GM21825 (cell line): ENCODE measurements at regions not wholly inside any gene's neighbourhood (a gene's known extent, or its start where the extent isn't known, plus 50 kb on each side); places are given as distances from the start of the nearest gene placed in this dataset.
"Not testable (repeated sequence)": the region's sequence is repeated elsewhere in the genome, so short reads cannot be mapped to it uniquely, and the experiment has no call there.

Experiments used
- ATAC-seq: cut with Tn5 transposase; IDR thresholded peaks from one replicate; pipeline ENCODE4 v1.9.1; 2021; ENCODE audit warnings: mild to moderate bottlenecking, moderate library complexity; ENCODE audit not compliant: unreplicated experiment

GRCh38 chr14:22358726-22359125, 230.3 kb downstream of the DAD1 start:
- ATAC-seq, result no peak

- ATAC-seq, result not testable (repeated sequence)
These were observed 239.7 kb downstream of the DAD1 start for GRCh38 chr14:22349281-22349680.

GRCh38 chr14:22344673-22345072, 244.4 kb downstream of the DAD1 start:
- no peak for ATAC-seq

GRCh38 chr14:22344209-22344608, 244.8 kb downstream of the DAD1 start:
- ATAC-seq, result not testable (repeated sequence)

GRCh38 chr14:22341049-22341448, 248.0 kb downstream of the DAD1 start:
- ATAC-seq, result no peak

GRCh38 chr14:22338917-22339715, 249.9 kb downstream of the DAD1 start:
- no peak for ATAC-seq

GRCh38 chr14:22338381-22338780, 250.6 kb downstream of the DAD1 start:
- ATAC-seq, result no peak

- no peak for ATAC-seq
These were observed 251.1 kb downstream of the DAD1 start for GRCh38 chr14:22337938-22338337.

GRCh38 chr14:22337521-22337920, 251.5 kb downstream of the DAD1 start:
- no peak for ATAC-seq

GRCh38 chr14:22336031-22336430, 253.0 kb downstream of the DAD1 start:
- ATAC-seq, result no peak

GRCh38 chr14:22334627-22335026, 254.4 kb downstream of the DAD1 start:
- ATAC-seq, result no peak

GRCh38 chr14:22334275-22334577, 254.8 kb downstream of the DAD1 start:
- ATAC-seq, result no peak

- no peak for ATAC-seq
These were observed 255.4 kb downstream of the DAD1 start for GRCh38 chr14:22333422-22334274.

- ATAC-seq, result no peak
These were observed 256.2 kb downstream of the DAD1 start for GRCh38 chr14:22332686-22333421.

GRCh38 chr14:22329371-22329770, 259.7 kb downstream of the DAD1 start:
- ATAC-seq, result no peak

GRCh38 chr14:22325676-22326400, 263.2 kb downstream of the DAD1 start:
- ATAC-seq, result no peak

GRCh38 chr14:22320362-22320750, 268.7 kb downstream of the DAD1 start:
- no peak for ATAC-seq

GRCh38 chr14:22319526-22320361, 269.3 kb downstream of the DAD1 start:
- ATAC-seq, result peak; percentile 54

- no peak for ATAC-seq
These were observed 270.1 kb downstream of the DAD1 start for GRCh38 chr14:22318951-22319350.

- no peak for ATAC-seq
These were observed 272.6 kb downstream of the DAD1 start for GRCh38 chr14:22316473-22316872.
